Mucosa of descending colon (tissue), 3 donors: ENCODE measurements at regions not wholly inside any gene's neighbourhood (a gene's known extent, or its start where the extent isn't known, plus 50 kb on each side); places are given as distances from the start of the nearest gene placed in this dataset.

Source experiments
- ATAC-seq: fragments of 200-7000 bp; cut with Tn5 transposase; one replicate; pipeline ENCODE4 v1.9.1; 2020; ENCODE audit warnings: mild to moderate bottlenecking, moderate library complexity
- DNase-seq, 3 donors: peaks; one replicate each; pipeline ENCODE4 v3.0.0-alpha.2; 2020
- H3K36me3 ChIP-seq: fragments of 200-600 bp; one replicate; pipeline ENCODE4 v1.8.0; 2021; ENCODE audit warnings: low read depth, mild to moderate bottlenecking
- H3K4me1 ChIP-seq: fragments of 200-600 bp; one replicate; pipeline ENCODE4 v1.8.0; 2021; ENCODE audit warnings: low read depth, mild to moderate bottlenecking
- H3K4me3 ChIP-seq: fragments of 200-600 bp; one replicate; pipeline ENCODE4 v1.8.0; 2021; ENCODE audit warnings: mild to moderate bottlenecking
- H3K9me3 ChIP-seq: fragments of 200-600 bp; one replicate; pipeline ENCODE4 v1.8.0; 2021; ENCODE audit warnings: mild to moderate bottlenecking
- CTCF ChIP-seq: fragments of 200-600 bp; IDR thresholded peaks from one replicate; pipeline ENCODE4 v1.8.0; 2022; ENCODE audit warnings: antibody characterized with exemption, mild to moderate bottlenecking
- intact Hi-C, 2 donors: fragments of 100-400 bp; cut with DNase I in 1 of 2; cut with micrococcal nuclease in 1 of 2; formaldehyde crosslinking; loops; one replicate each; pipeline versions ENCODE4 v1.11.0 to v1.11.1; 2022; cut with DNase I, micrococcal nuclease
- donor health status: DM: no; HTN: no; CAD: no; lungs with moderate emphysema.
- donor health status: DM: no; HTN: no; CAD: no.
- donor health status: DM: no; HTN: yes; CAD: no.

DNA sequence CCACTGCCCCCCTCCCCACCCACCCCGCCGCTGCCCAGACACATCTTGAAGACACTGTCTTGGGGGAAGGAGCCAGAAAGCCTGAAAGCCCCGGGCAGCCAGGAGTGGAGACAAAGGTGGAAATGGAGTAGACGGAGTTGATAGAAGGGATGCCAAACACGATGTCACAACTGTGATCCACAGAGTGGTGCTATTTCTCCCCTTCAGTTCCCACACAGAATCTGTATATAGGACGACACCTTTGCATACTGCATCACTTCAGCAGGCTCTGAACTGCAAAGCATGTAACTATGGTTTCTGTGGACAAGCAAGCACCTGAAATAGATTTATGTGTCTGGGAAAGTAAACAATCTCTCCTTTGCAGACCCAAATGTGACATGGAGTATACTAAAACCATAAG, 56.4 kb upstream of the F13A1 start:
- TF ChIP-seq CTCF: no peak
- no peak overlapping the region for H3K4me3 ChIP-seq
- ATAC-seq (no peak), DNase-seq (no peak)
- H3K9me3 ChIP-seq: no peaks in the 10 kb centered on the region
- H3K36me3 ChIP-seq: no peaks in the 10 kb centered on the region
- intact Hi-C loops: no loop called here
- H3K4me1 ChIP-seq: no peaks in the 10 kb centered on the region

DNA sequence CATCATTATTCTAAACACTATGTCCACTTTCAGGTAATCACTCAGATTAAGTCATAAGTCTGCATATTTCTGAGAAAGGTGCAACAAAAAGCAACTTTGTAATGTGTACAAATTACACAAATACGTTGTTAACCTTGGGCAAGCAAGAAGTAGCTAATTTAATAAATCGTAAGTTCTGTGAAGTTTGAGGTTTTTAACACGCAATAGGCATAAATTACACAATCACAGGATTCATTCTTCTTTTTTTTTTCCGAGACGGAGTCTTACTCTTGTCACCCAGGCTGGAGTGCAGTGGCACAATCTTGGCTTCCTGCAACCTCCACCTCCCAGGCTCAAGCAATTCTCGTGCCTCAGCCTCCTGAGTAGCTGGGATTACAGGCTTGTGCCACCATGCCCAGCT, 57.2 kb upstream of the F13A1 start:
- H3K9me3 ChIP-seq: no peaks in the 10 kb centered on the region
- TF ChIP-seq CTCF: no peak
- DNase-seq: no peak
- no peaks in the 10 kb centered on the region for H3K4me1 ChIP-seq
- ATAC-seq: no peak
- intact Hi-C loops: no loop called here
- no peak overlapping the region for H3K4me3 ChIP-seq
- no peaks in the 10 kb centered on the region for H3K36me3 ChIP-seq

GRCh38 chr6:6379573-6379972, 59.1 kb upstream of the F13A1 start:
- no peaks in the 10 kb centered on the region for H3K9me3 ChIP-seq
- no peak for DNase-seq
- no peak for ATAC-seq
- intact Hi-C loops: no loop called here
- TF ChIP-seq CTCF: no peak
- no peaks in the 10 kb centered on the region for H3K4me1 ChIP-seq
- H3K36me3 ChIP-seq: no peaks in the 10 kb centered on the region
- no peak overlapping the region for H3K4me3 ChIP-seq

DNA sequence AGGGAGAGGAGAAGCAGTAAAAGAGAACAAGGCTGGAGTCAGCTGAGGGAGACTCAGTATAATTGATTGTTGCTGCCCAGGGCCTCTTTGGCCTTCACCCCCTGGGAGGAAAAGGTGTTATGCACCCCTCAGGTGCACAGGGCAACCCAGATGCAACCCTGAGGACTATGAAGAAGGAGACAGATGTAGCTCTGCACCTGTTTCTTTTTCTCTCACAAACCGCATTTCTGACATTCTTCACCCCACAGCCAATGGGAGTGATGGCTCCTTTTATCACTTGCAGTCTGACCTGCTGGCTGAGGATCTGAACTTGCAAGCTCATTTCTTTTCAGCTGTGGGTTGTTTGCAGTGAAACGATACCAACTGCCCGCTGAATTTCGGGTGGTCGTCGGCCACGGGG, 64.1 kb upstream of the F13A1 start:
- TF ChIP-seq CTCF: no peak
- Histone ChIP-seq H3K9me3 (no peaks in the 10 kb centered on the region), H3K4me3 (no peak overlapping the region), H3K4me1 (no peaks in the 10 kb centered on the region), H3K36me3 (no peaks in the 10 kb centered on the region)
- ATAC-seq (no peak), DNase-seq (no peak)
- intact Hi-C loops: no loop called here

DNA sequence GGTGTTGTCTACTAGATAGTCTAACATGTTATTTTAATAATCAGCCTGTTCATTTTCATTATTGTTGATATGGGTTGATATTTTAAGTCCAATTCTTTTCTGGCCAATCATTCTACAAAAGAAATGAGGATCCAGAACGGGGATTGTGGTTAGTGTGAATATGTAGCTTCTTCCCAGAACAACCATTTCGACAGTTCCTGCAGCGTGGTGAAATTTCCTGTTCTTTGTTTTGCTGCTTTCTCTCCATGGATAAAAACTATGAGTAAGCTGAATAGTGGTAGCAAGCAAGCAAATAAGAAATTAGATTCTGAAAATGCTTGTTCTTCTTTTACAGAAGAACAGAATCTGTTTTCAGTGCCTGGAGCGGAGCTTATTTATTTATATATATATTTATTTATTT, 65.5 kb upstream of the F13A1 start:
- H3K4me1 ChIP-seq: no peaks in the 10 kb centered on the region
- H3K4me3 ChIP-seq: no peak overlapping the region
- peak in 1 of 3 donors; percentile 7 for DNase-seq
- H3K9me3 ChIP-seq: no peaks in the 10 kb centered on the region
- no peak for ATAC-seq
- TF ChIP-seq CTCF: no peak
- intact Hi-C loops: no loop called here
- no peaks in the 10 kb centered on the region for H3K36me3 ChIP-seq

- intact Hi-C loops: no loop called here
- TF ChIP-seq CTCF: no peak
- no peak overlapping the region for H3K4me3 ChIP-seq
- H3K4me1 ChIP-seq: no peaks in the 10 kb centered on the region
- H3K36me3 ChIP-seq: no peaks in the 10 kb centered on the region
- ATAC-seq (no peak), DNase-seq (no peak)
- H3K9me3 ChIP-seq: no peaks in the 10 kb centered on the region
Observed at GRCh38 chr6:6390849-6391602, 70.6 kb upstream of the F13A1 start.
